MM.1S (cell line): ENCODE measurements at regions not wholly inside any gene's neighbourhood (a gene's known extent, or its start where the extent isn't known, plus 50 kb on each side); places are given as distances from the start of the nearest gene placed in this dataset.

Experiments
- CTCF ChIP-seq: fragments of 300-600 bp; sonication (generic); IDR thresholded peaks from 2 replicates; pipeline ENCODE4 v1.5.1; 2016; ENCODE audit warnings: antibody characterized with exemption, low read length, mixed read lengths
- EZH2 ChIP-seq: fragments of 300-600 bp; sonication (generic); optimal IDR thresholded peaks from 2 replicates; pipeline ENCODE3; 2017; ENCODE audit warnings: low read depth, mild to moderate bottlenecking, antibody characterized with exemption, low read length, mixed read lengths
- EZH2phosphoT487 ChIP-seq: fragments of 300-600 bp; sonication (generic); IDR thresholded peaks from 2 replicates; pipeline ENCODE4 v1.6.1; 2018; ENCODE audit warnings: antibody characterized with exemption, low read length

GRCh38 chr9:135353935-135354334 is 125.6 kb upstream of the PPP1R26 start:
- no peak for TF ChIP-seq CTCF
- no peak for TF ChIP-seq EZH2
- TF ChIP-seq EZH2phosphoT487 = no peak
